ENCODE measurements at regions not wholly inside any gene's neighbourhood (a gene's known extent, or its start where the extent isn't known, plus 50 kb on each side); places are given as distances from the start of the nearest gene placed in this dataset.

- TF ChIP-seq EZH2 (IDR thresholded peaks at IDR 0.05; ENCODE audit: borderline replicate concordance, low read depth, low read length, severe bottlenecking) = no peak
- TF ChIP-seq CTCF (IDR thresholded peaks at IDR 0.05; ENCODE audit: borderline replicate concordance, extremely low read depth, low read length, poor library complexity, severe bottlenecking) = no peak
These were observed 279.8 kb upstream of the USP9Y start for GRCh38 chrY:12421072-12421787.
